ENCODE measurements at regions not wholly inside any gene's neighbourhood (a gene's known extent, or its start where the extent isn't known, plus 50 kb on each side); places are given as distances from the start of the nearest gene placed in this dataset.
"Not testable (repeated sequence)": the region's sequence is repeated elsewhere in the genome, so short reads cannot be mapped to it uniquely, and the experiment has no call there.

- DNase-seq (ENCODE audit: low read depth), result no peak
- TF ChIP-seq, protein P1, sequence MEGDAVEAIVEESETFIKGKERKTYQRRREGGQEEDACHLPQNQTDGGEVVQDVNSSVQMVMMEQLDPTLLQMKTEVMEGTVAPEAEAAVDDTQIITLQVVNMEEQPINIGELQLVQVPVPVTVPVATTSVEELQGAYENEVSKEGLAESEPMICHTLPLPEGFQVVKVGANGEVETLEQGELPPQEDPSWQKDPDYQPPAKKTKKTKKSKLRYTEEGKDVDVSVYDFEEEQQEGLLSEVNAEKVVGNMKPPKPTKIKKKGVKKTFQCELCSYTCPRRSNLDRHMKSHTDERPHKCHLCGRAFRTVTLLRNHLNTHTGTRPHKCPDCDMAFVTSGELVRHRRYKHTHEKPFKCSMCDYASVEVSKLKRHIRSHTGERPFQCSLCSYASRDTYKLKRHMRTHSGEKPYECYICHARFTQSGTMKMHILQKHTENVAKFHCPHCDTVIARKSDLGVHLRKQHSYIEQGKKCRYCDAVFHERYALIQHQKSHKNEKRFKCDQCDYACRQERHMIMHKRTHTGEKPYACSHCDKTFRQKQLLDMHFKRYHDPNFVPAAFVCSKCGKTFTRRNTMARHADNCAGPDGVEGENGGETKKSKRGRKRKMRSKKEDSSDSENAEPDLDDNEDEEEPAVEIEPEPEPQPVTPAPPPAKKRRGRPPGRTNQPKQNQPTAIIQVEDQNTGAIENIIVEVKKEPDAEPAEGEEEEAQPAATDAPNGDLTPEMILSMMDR (conservative IDR thresholded peaks at IDR 0.05; ENCODE audit: low read depth, low read length), result no peak
- no peak overlapping the region for H3K4me3 ChIP-seq (ENCODE audit: low read depth, low read length)
Observed at GRCh38 chr7:19284596-19285300, 139.5 kb upstream of the FERD3L start.

GRCh38 chr7:19284136-19284535 lies 138.9 kb upstream of the FERD3L start:
- H3K4me3 ChIP-seq (ENCODE audit: low read depth, low read length), result no peak overlapping the region
- DNase-seq (ENCODE audit: low read depth), result no peak
- TF ChIP-seq, protein P1 (conservative IDR thresholded peaks at IDR 0.05; ENCODE audit: low read depth, low read length), result no peak

GRCh38 chr7:19275000-19275399 lies 129.8 kb upstream of the FERD3L start:
- DNase-seq (ENCODE audit: low read depth), result no peak
- H3K4me3 ChIP-seq (ENCODE audit: low read depth, low read length), result no peak overlapping the region
- TF ChIP-seq, protein P1 (conservative IDR thresholded peaks at IDR 0.05; ENCODE audit: low read depth, low read length), result no peak

DNA sequence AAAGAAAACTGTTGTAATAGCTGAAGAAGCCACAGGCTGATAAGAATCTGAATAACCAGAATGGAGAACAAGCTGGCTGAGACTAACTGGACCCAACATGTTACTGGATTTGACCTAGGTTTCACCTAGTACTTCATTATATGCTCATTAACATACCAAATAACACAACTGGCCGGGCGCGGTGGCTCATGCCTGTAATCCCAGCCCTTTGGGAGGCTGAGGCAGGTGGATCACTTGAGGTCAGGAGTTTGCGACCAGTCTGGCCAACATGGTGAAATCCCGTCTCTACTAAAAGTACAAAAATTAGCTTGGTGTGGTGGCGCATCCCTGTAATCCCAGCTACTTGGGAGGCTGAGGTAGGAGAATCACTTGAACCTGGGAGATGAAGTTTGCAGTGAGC lies 127.1 kb upstream of the FERD3L start:
- not testable (repeated sequence) for H3K4me3 ChIP-seq (ENCODE audit: low read depth, low read length); DNase-seq (ENCODE audit: low read depth)

GRCh38 chr7:19269301-19269700 lies 124.1 kb upstream of the FERD3L start:
- no peak for DNase-seq (ENCODE audit: low read depth)
- TF ChIP-seq, protein P1 (conservative IDR thresholded peaks at IDR 0.05; ENCODE audit: low read depth, low read length), result no peak
- no peak overlapping the region for H3K4me3 ChIP-seq (ENCODE audit: low read depth, low read length)

- TF ChIP-seq, protein P1 (conservative IDR thresholded peaks at IDR 0.05; ENCODE audit: low read depth, low read length), result no peak
- no peak for DNase-seq (ENCODE audit: low read depth)
- H3K4me3 ChIP-seq (ENCODE audit: low read depth, low read length), result no peak overlapping the region
Observed at GRCh38 chr7:19268737-19269136, 123.5 kb upstream of the FERD3L start.

DNA sequence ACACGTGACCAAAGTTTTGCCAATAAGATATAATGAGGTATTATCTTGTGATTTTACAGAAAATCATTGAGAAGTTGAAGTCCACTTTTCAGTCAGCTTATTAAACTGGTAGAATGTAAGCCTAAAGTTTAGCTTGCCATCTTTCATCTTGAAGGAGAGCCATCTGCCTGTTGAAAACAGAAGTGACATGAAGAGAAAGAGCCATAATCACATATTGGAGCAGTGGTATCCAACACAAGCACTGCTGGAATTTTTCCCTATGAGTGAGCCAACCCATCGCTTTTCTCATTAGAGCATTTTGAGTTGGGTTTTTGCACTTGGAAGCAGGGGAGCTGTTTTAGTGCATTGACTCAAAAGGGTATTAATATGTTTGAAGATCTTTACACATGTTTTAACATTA lies 117.6 kb upstream of the FERD3L start:
- no peak overlapping the region for H3K4me3 ChIP-seq (ENCODE audit: low read depth, low read length)
- DNase-seq (ENCODE audit: low read depth), result no peak
- TF ChIP-seq, protein P1 (conservative IDR thresholded peaks at IDR 0.05; ENCODE audit: low read depth, low read length), result no peak

Data from epithelial cell of proximal tubule (primary cell).